ENCODE measurements at regions not wholly inside any gene's neighbourhood (a gene's known extent, or its start where the extent isn't known, plus 50 kb on each side); places are given as distances from the start of the nearest gene placed in this dataset.
A peak's percentile ranks its signal among the peaks of the same experiment; 100 is the strongest.

DNA sequence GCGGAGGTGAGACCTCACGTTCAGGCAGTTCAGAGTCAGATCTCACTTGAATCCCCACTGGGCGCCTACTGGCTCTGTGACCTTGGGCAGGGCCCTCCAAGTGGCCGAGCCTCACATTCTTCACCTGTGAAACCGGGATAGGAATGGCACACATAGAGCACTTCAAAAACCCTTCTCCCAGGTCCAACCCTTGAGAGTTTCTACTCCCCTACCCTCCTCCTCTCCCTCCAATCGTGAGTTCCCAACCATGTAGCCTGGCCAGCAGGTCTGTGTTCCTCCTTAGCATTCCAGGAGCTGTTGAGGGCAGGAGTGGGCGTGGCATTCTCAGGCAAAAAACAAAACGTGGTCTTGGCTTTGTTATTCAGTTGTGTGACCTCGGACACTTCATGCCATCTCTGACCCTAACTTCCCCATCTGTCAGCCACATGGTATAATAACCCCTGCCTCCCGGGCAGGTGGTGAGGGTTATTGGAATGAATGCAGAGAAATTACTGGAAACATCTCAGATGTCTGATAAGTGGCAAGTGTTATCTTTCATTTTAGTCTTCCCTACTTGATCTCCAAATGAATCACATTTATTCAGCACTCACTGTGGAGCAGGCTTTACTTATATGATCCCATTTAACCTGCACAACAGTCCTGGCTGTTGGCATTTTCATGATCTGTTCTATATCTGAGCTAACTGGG, 112.8 kb upstream of the BOD1 start:
- TF ChIP-seq TCF7L2 (IDR thresholded peaks at IDR 0.05; ENCODE audit: low read depth, low read length) = no peak
- peak; percentile 76 for TF ChIP-seq ZNF317 (CRISPR knock-in tag; IDR thresholded peaks at IDR 0.05)
- no peaks in the 10 kb centered on the region for H4K20me1 ChIP-seq (ENCODE audit: insufficient read depth, low read length)
- FAIRE-seq = no peak
- no peak for ATAC-seq
- no peaks in the 10 kb centered on the region for H3K9me3 ChIP-seq (ENCODE audit: low read length)
- H3K27me3 ChIP-seq (ENCODE audit: control insufficient read depth in 1 of 2, insufficient read depth in 2 of 2, low read length in 2 of 2) = no peaks in the 10 kb centered on the region
- H3K27ac ChIP-seq (ENCODE audit: extremely low read length, insufficient read depth, low read length) = no peak overlapping the region
- no peak overlapping the region for H3K4me3 ChIP-seq (replicated peaks in 1 of 3; ENCODE audit: insufficient read depth in 1 of 3, low read depth in 2 of 3, low read length in 3 of 3)
- H3K36me3 ChIP-seq (replicated peaks in 1 of 2; ENCODE audit: control insufficient read depth in 1 of 2, insufficient read depth in 2 of 2, low read length in 2 of 2) = no peaks in the 10 kb centered on the region
- WGBS (ENCODE audit: low lambda C conversion rate) = 76% methylated on average over 7 of the region's 10 CpGs
- no peak overlapping the region for H2AFZ ChIP-seq (ENCODE audit: low read length)
- no peak overlapping the region for H3K4me2 ChIP-seq (ENCODE audit: low read depth, low read length)
- CTCF ChIA-PET (ENCODE audit: low intra/inter-chr PET ratio, low total read pairs) = no interaction called here
- no peak for DNase-seq (ENCODE audit: low spot score)
- in situ Hi-C loops (cut with HindIII; ENCODE audit: extremely low pct_ligation_motif_present, low pct_unique_long_range_greater_than_20kb) = no loop called here
- BruUV-seq (replicated peaks) = no TSS peak
- peaks cover 29% of the 10 kb centered on the region for H3K4me1 ChIP-seq (ENCODE audit: insufficient read depth, low read length)
- POLR2A ChIA-PET = no interaction called here
- no peak overlapping the region for H3K9ac ChIP-seq (ENCODE audit: insufficient read depth, low read depth, low read length)
- intact Hi-C loops (cut with micrococcal nuclease; ENCODE audit: unreplicated experiment) = no loop called here
- no peaks in the 10 kb centered on the region for H3K79me2 ChIP-seq (ENCODE audit: insufficient read depth, low read length)

DNA sequence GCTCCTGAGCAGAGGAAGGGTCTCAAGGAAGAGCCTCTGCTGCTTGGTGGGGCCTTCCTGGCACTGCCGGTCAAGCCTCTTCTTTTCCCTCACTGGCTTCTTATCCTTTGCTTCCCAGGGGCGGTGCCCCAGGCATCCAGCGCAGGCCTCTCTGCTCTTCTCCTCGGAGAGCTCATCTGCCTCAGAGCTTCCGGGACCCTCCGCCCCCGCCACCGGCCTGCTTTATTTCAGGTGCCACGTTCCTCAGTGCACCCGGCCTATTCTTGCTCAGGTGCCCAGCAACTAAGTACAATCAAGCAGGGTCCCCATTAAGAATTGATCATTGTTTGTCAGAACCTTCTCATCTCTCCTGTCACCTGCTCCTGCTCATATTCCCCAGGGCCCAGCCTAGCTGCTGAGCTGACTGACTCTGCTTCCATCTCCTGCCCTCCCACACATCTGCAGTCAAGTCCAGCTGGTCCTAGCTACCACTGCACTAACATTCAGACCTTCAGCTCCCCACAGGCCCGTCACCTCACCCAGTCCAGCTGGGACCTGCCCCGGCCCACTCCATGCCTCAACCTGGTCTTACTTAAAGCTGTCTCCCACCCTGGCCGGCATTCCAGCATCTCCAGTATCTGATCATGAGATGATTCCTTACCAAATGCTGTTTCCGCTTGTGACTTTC, 114.3 kb upstream of the BOD1 start:
- Histone ChIP-seq H2AFZ (ENCODE audit: low read length) (no peak overlapping the region), H3K4me3 (replicated peaks in 1 of 3; ENCODE audit: insufficient read depth in 1 of 3, low read depth in 2 of 3, low read length in 3 of 3) (no peak overlapping the region), H3K27ac (ENCODE audit: extremely low read length, insufficient read depth, low read length) (no peak overlapping the region), H3K9me3 (ENCODE audit: low read length) (no peaks in the 10 kb centered on the region), H3K4me2 (ENCODE audit: low read depth, low read length) (no peak overlapping the region), H3K9ac (ENCODE audit: insufficient read depth, low read depth, low read length) (no peak overlapping the region), H3K36me3 (replicated peaks in 1 of 2; ENCODE audit: control insufficient read depth in 1 of 2, insufficient read depth in 2 of 2, low read length in 2 of 2) (no peaks in the 10 kb centered on the region), H4K20me1 (ENCODE audit: insufficient read depth, low read length) (no peaks in the 10 kb centered on the region), H3K79me2 (ENCODE audit: insufficient read depth, low read length) (no peaks in the 10 kb centered on the region), H3K4me1 (ENCODE audit: insufficient read depth, low read length) (peaks cover 38% of the 10 kb centered on the region), H3K27me3 (ENCODE audit: control insufficient read depth in 1 of 2, insufficient read depth in 2 of 2, low read length in 2 of 2) (no peaks in the 10 kb centered on the region)
- CTCF ChIA-PET (ENCODE audit: low intra/inter-chr PET ratio, low total read pairs) = no interaction called here
- no peak for DNase-seq (ENCODE audit: low spot score)
- FAIRE-seq = no peak
- no TSS peak for BruUV-seq (replicated peaks)
- in situ Hi-C loops (cut with HindIII; ENCODE audit: extremely low pct_ligation_motif_present, low pct_unique_long_range_greater_than_20kb) = no loop called here
- POLR2A ChIA-PET = no interaction called here
- ATAC-seq = no peak
- intact Hi-C loops (cut with micrococcal nuclease; ENCODE audit: unreplicated experiment) = no loop called here
- 90% methylated on average over 14 of the region's 14 CpGs for WGBS (ENCODE audit: low lambda C conversion rate)
- TF ChIP-seq ZBTB21 (CRISPR knock-in tag; IDR thresholded peaks at IDR 0.05) (no peak), MAFK (conservative IDR thresholded peaks at IDR 0.05 in 1 of 2, IDR thresholded peaks at IDR 0.05 in 1 of 2; ENCODE audit: low read length in 2 of 2) (no peak), RARA (CRISPR knock-in tag; IDR thresholded peaks at IDR 0.05) (no peak), PLRG1 (conservative IDR thresholded peaks at IDR 0.05) (no peak), ZNF550 (CRISPR knock-in tag; IDR thresholded peaks at IDR 0.05; ENCODE audit: borderline replicate concordance) (no peak), ZNF207 (IDR thresholded peaks at IDR 0.05; ENCODE audit: borderline replicate concordance) (no peak)
- TF ChIP-seq, protein P1, sequence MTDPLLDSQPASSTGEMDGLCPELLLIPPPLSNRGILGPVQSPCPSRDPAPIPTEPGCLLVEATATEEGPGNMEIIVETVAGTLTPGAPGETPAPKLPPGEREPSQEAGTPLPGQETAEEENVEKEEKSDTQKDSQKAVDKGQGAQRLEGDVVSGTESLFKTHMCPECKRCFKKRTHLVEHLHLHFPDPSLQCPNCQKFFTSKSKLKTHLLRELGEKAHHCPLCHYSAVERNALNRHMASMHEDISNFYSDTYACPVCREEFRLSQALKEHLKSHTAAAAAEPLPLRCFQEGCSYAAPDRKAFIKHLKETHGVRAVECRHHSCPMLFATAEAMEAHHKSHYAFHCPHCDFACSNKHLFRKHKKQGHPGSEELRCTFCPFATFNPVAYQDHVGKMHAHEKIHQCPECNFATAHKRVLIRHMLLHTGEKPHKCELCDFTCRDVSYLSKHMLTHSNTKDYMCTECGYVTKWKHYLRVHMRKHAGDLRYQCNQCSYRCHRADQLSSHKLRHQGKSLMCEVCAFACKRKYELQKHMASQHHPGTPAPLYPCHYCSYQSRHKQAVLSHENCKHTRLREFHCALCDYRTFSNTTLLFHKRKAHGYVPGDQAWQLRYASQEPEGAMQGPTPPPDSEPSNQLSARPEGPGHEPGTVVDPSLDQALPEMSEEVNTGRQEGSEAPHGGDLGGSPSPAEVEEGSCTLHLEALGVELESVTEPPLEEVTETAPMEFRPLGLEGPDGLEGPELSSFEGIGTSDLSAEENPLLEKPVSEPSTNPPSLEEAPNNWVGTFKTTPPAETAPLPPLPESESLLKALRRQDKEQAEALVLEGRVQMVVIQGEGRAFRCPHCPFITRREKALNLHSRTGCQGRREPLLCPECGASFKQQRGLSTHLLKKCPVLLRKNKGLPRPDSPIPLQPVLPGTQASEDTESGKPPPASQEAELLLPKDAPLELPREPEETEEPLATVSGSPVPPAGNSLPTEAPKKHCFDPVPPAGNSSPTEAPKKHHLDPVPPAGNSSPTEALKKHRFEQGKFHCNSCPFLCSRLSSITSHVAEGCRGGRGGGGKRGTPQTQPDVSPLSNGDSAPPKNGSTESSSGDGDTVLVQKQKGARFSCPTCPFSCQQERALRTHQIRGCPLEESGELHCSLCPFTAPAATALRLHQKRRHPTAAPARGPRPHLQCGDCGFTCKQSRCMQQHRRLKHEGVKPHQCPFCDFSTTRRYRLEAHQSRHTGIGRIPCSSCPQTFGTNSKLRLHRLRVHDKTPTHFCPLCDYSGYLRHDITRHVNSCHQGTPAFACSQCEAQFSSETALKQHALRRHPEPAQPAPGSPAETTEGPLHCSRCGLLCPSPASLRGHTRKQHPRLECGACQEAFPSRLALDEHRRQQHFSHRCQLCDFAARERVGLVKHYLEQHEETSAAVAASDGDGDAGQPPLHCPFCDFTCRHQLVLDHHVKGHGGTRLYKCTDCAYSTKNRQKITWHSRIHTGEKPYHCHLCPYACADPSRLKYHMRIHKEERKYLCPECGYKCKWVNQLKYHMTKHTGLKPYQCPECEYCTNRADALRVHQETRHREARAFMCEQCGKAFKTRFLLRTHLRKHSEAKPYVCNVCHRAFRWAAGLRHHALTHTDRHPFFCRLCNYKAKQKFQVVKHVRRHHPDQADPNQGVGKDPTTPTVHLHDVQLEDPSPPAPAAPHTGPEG (CRISPR knock-in tag; IDR thresholded peaks at IDR 0.05) = no peak
- TF ChIP-seq, protein P2, sequence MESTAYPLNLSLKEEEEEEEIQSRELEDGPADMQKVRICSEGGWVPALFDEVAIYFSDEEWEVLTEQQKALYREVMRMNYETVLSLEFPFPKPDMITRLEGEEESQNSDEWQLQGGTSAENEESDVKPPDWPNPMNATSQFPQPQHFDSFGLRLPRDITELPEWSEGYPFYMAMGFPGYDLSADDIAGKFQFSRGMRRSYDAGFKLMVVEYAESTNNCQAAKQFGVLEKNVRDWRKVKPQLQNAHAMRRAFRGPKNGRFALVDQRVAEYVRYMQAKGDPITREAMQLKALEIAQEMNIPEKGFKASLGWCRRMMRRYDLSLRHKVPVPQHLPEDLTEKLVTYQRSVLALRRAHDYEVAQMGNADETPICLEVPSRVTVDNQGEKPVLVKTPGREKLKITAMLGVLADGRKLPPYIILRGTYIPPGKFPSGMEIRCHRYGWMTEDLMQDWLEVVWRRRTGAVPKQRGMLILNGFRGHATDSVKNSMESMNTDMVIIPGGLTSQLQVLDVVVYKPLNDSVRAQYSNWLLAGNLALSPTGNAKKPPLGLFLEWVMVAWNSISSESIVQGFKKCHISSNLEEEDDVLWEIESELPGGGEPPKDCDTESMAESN (CRISPR knock-in tag; conservative IDR thresholded peaks at IDR 0.05) = no peak

All from HepG2 (cell line).